CD4-positive, CD25-positive, alpha-beta regulatory T cell (primary cell): ENCODE measurements at regions not wholly inside any gene's neighbourhood (a gene's known extent, or its start where the extent isn't known, plus 50 kb on each side); places are given as distances from the start of the nearest gene placed in this dataset.

ENCODE experiments used
- ATAC-seq, 2 donors: fragments of 150-1000 bp; cut with Tn5 transposase; one replicate each; pipeline ENCODE4 v1.10.0; 2021; ENCODE audit warnings: low read depth in 2 of 2, moderate number of reproducible peaks in 2 of 2, moderate library complexity in 1 of 2
- DNase-seq, 3 donors: peaks; one replicate each; pipeline versions ENCODE4 v3.0.0 to v3.0.0-alpha.2; 2012 to 2022; ENCODE audit warnings: mixed read lengths in 1 of 3
- H3K27ac ChIP-seq: one replicate; pipeline ENCODE4 v1.7.0; 2013; ENCODE audit warnings: mild to moderate bottlenecking, low read length; ENCODE audit not compliant: insufficient read depth, poor library complexity, severe bottlenecking
- H3K27me3 ChIP-seq: one replicate; pipeline ENCODE4 v1.7.0; 2013; ENCODE audit warnings: low read length; ENCODE audit not compliant: control insufficient read depth, insufficient read depth
- H3K36me3 ChIP-seq: one replicate; pipeline ENCODE4 v1.7.0; 2013; ENCODE audit warnings: mild to moderate bottlenecking, low read length, moderate library complexity; ENCODE audit not compliant: control insufficient read depth, insufficient read depth
- H3K4me1 ChIP-seq: 2 replicates; pipeline ENCODE4 v1.7.0; 2013; ENCODE audit warnings: mild to moderate bottlenecking, low read length; ENCODE audit not compliant: insufficient read depth, control insufficient read depth, poor library complexity, severe bottlenecking
- H3K4me3 ChIP-seq: one replicate; pipeline ENCODE4 v1.7.0; 2013; ENCODE audit warnings: low read depth, mild to moderate bottlenecking, low read length, moderate library complexity
- H3K9me3 ChIP-seq, 2 experiments: 1 replicate in 1 of 2; 2 replicates in 1 of 2; pipeline ENCODE4 v1.7.0; 2013; ENCODE audit warnings: low read length in 2 of 2, mild to moderate bottlenecking in 1 of 2, moderate library complexity in 1 of 2; ENCODE audit not compliant: control insufficient read depth in 2 of 2
- H3K27ac Mint-ChIP-seq, 3 donors: one replicate each; pipeline ENCODE4 v1.8.0; 2020 to 2022; ENCODE audit warnings: mild to moderate bottlenecking in 3 of 3, mixed read lengths in 3 of 3, moderate library complexity in 2 of 3
- H3K27me3 Mint-ChIP-seq: one replicate; pipeline ENCODE4 v1.8.0; 2022; ENCODE audit warnings: mild to moderate bottlenecking, mixed read lengths
- H3K36me3 Mint-ChIP-seq: one replicate; pipeline ENCODE4 v1.8.0; 2020; ENCODE audit warnings: mixed read lengths
- H3K4me1 Mint-ChIP-seq, 4 donors: one replicate each; pipeline ENCODE4 v1.8.0; 2020 to 2022; ENCODE audit warnings: mixed read lengths in 4 of 4, mild to moderate bottlenecking in 1 of 4
- H3K4me3 Mint-ChIP-seq, 4 donors: one replicate each; pipeline ENCODE4 v1.8.0; 2020 to 2022; ENCODE audit warnings: mild to moderate bottlenecking in 4 of 4, mixed read lengths in 4 of 4, moderate library complexity in 3 of 4
- H3K9me3 Mint-ChIP-seq, 7 donors: one replicate each; pipeline ENCODE4 v1.8.0; 2020 to 2022; ENCODE audit warnings: mixed read lengths in 7 of 7, mild to moderate bottlenecking in 3 of 7, moderate library complexity in 2 of 7

GRCh38 chr13:82740442-82740841, 1141.8 kb downstream of the SLITRK1 start:
- no peak overlapping the region for H3K4me3 Mint-ChIP-seq
- peaks cover 0 to 2% of the 10 kb centered on the region in 2 experiments for H3K9me3 ChIP-seq
- H3K27ac Mint-ChIP-seq: no peak overlapping the region
- DNase-seq (no peak), ATAC-seq (no peak)
- H3K4me1 Mint-ChIP-seq: no peaks in the 10 kb centered on the region
- H3K27me3 Mint-ChIP-seq: no peaks in the 10 kb centered on the region
- H3K36me3 ChIP-seq: no peaks in the 10 kb centered on the region
- H3K27me3 ChIP-seq: no peaks in the 10 kb centered on the region
- H3K27ac ChIP-seq: no peak overlapping the region
- peaks cover 0 to 21% (median 8%) of the 10 kb centered on the region in 7 donors for H3K9me3 Mint-ChIP-seq
- H3K4me3 ChIP-seq: no peak overlapping the region
- H3K4me1 ChIP-seq: no peaks in the 10 kb centered on the region
- no peaks in the 10 kb centered on the region for H3K36me3 Mint-ChIP-seq

GRCh38 chr13:82739881-82740280, 1142.4 kb downstream of the SLITRK1 start:
- Histone ChIP-seq H3K36me3 (no peaks in the 10 kb centered on the region), H3K4me1 (no peaks in the 10 kb centered on the region), H3K4me3 (no peak overlapping the region), H3K27me3 (no peaks in the 10 kb centered on the region), H3K9me3 (peaks cover 0 to 2% of the 10 kb centered on the region in 2 experiments), H3K27ac (no peak overlapping the region)
- peaks cover 0 to 26% (median 8%) of the 10 kb centered on the region in 7 donors for H3K9me3 Mint-ChIP-seq
- H3K4me1 Mint-ChIP-seq: no peaks in the 10 kb centered on the region
- no peak for DNase-seq
- H3K36me3 Mint-ChIP-seq: no peaks in the 10 kb centered on the region
- H3K4me3 Mint-ChIP-seq: no peak overlapping the region
- no peaks in the 10 kb centered on the region for H3K27me3 Mint-ChIP-seq
- ATAC-seq: no peak
- no peak overlapping the region for H3K27ac Mint-ChIP-seq

- Histone ChIP-seq H3K9me3 (no peaks in the 10 kb centered on the region), H3K27ac (no peak overlapping the region), H3K4me3 (no peak overlapping the region), H3K36me3 (no peaks in the 10 kb centered on the region), H3K4me1 (no peaks in the 10 kb centered on the region), H3K27me3 (no peaks in the 10 kb centered on the region)
- no peaks in the 10 kb centered on the region for H3K4me1 Mint-ChIP-seq
- H3K27ac Mint-ChIP-seq: no peak overlapping the region
- peaks cover 0 to 8% (median 6%) of the 10 kb centered on the region in 7 donors for H3K9me3 Mint-ChIP-seq
- no peak overlapping the region for H3K4me3 Mint-ChIP-seq
- H3K36me3 Mint-ChIP-seq: no peaks in the 10 kb centered on the region
- ATAC-seq (no peak), DNase-seq (no peak)
- no peaks in the 10 kb centered on the region for H3K27me3 Mint-ChIP-seq
These were observed 1152.9 kb downstream of the SLITRK1 start for GRCh38 chr13:82729401-82729800.

GRCh38 chr13:82720986-82721385, 1161.3 kb downstream of the SLITRK1 start:
- ATAC-seq (no peak), DNase-seq (no peak)
- no peaks in the 10 kb centered on the region for H3K27me3 ChIP-seq
- H3K36me3 Mint-ChIP-seq: no peaks in the 10 kb centered on the region
- no peak overlapping the region for H3K27ac Mint-ChIP-seq
- no peaks in the 10 kb centered on the region for H3K9me3 ChIP-seq
- no peak overlapping the region for H3K27ac ChIP-seq
- H3K36me3 ChIP-seq: no peaks in the 10 kb centered on the region
- H3K4me3 ChIP-seq: no peak overlapping the region
- H3K4me3 Mint-ChIP-seq: no peak overlapping the region
- no peaks in the 10 kb centered on the region for H3K4me1 ChIP-seq
- H3K27me3 Mint-ChIP-seq: no peaks in the 10 kb centered on the region
- no peaks in the 10 kb centered on the region for H3K4me1 Mint-ChIP-seq
- peaks cover 0 to 3% (median 0%) of the 10 kb centered on the region in 7 donors for H3K9me3 Mint-ChIP-seq

GRCh38 chr13:82719987-82720386, 1162.3 kb downstream of the SLITRK1 start:
- Mint-ChIP-seq H3K27ac (no peak overlapping the region), H3K36me3 (no peaks in the 10 kb centered on the region), H3K4me3 (no peak overlapping the region), H3K9me3 (peaks cover 0 to 3% (median 1%) of the 10 kb centered on the region in 7 donors), H3K4me1 (no peaks in the 10 kb centered on the region), H3K27me3 (no peaks in the 10 kb centered on the region)
- Histone ChIP-seq H3K27ac (no peak overlapping the region), H3K4me3 (no peak overlapping the region), H3K36me3 (no peaks in the 10 kb centered on the region), H3K9me3 (no peaks in the 10 kb centered on the region), H3K4me1 (no peaks in the 10 kb centered on the region), H3K27me3 (no peaks in the 10 kb centered on the region)
- ATAC-seq (no peak), DNase-seq (no peak)

- Histone ChIP-seq H3K9me3 (no peaks in the 10 kb centered on the region), H3K36me3 (no peaks in the 10 kb centered on the region), H3K4me1 (no peaks in the 10 kb centered on the region), H3K27ac (no peak overlapping the region), H3K27me3 (no peaks in the 10 kb centered on the region), H3K4me3 (no peak overlapping the region)
- no peak overlapping the region for H3K4me3 Mint-ChIP-seq
- no peaks in the 10 kb centered on the region for H3K27me3 Mint-ChIP-seq
- no peak overlapping the region for H3K27ac Mint-ChIP-seq
- no peaks in the 10 kb centered on the region for H3K36me3 Mint-ChIP-seq
- ATAC-seq (no peak), DNase-seq (no peak)
- peaks cover 0 to 3% (median 1%) of the 10 kb centered on the region in 7 donors for H3K9me3 Mint-ChIP-seq
- H3K4me1 Mint-ChIP-seq: no peaks in the 10 kb centered on the region
These were observed 1165.0 kb downstream of the SLITRK1 start for GRCh38 chr13:82717249-82717648.

GRCh38 chr13:82713687-82714405, 1168.4 kb downstream of the SLITRK1 start:
- H3K27me3 ChIP-seq: no peaks in the 10 kb centered on the region
- Mint-ChIP-seq H3K9me3 (peaks cover 0 to 3% (median 0%) of the 10 kb centered on the region in 7 donors), H3K4me3 (no peak overlapping the region), H3K27ac (no peak overlapping the region), H3K36me3 (no peaks in the 10 kb centered on the region), H3K4me1 (no peaks in the 10 kb centered on the region), H3K27me3 (no peaks in the 10 kb centered on the region)
- no peak for DNase-seq
- no peaks in the 10 kb centered on the region for H3K4me1 ChIP-seq
- H3K9me3 ChIP-seq: no peaks in the 10 kb centered on the region
- no peak overlapping the region for H3K27ac ChIP-seq
- H3K4me3 ChIP-seq: no peak overlapping the region
- ATAC-seq: no peak
- no peaks in the 10 kb centered on the region for H3K36me3 ChIP-seq

GRCh38 chr13:82702513-82702912, 1179.8 kb downstream of the SLITRK1 start:
- Histone ChIP-seq H3K9me3 (no peaks in the 10 kb centered on the region), H3K27ac (no peak overlapping the region), H3K27me3 (no peaks in the 10 kb centered on the region), H3K36me3 (no peaks in the 10 kb centered on the region), H3K4me3 (no peak overlapping the region), H3K4me1 (no peaks in the 10 kb centered on the region)
- no peak overlapping the region for H3K27ac Mint-ChIP-seq
- H3K4me3 Mint-ChIP-seq: no peak overlapping the region
- ATAC-seq (no peak), DNase-seq (no peak)
- H3K4me1 Mint-ChIP-seq: no peaks in the 10 kb centered on the region
- H3K36me3 Mint-ChIP-seq: no peaks in the 10 kb centered on the region
- peaks cover 0 to 6% (median 4%) of the 10 kb centered on the region in 7 donors for H3K9me3 Mint-ChIP-seq
- H3K27me3 Mint-ChIP-seq: no peaks in the 10 kb centered on the region
